ELF-1 (cell line): ENCODE measurements at regions not wholly inside any gene's neighbourhood (a gene's known extent, or its start where the extent isn't known, plus 50 kb on each side); places are given as distances from the start of the nearest gene placed in this dataset.

Experiments used
- DNase-seq: peaks from one replicate; pipeline ENCODE4 v3.0.0-alpha.2; 2016; ENCODE audit warnings: low read depth, low spot score

GRCh38 chr6:67244037-67244436 is 1391.0 kb upstream of the ADGRB3 start:
- no peak for DNase-seq

DNA sequence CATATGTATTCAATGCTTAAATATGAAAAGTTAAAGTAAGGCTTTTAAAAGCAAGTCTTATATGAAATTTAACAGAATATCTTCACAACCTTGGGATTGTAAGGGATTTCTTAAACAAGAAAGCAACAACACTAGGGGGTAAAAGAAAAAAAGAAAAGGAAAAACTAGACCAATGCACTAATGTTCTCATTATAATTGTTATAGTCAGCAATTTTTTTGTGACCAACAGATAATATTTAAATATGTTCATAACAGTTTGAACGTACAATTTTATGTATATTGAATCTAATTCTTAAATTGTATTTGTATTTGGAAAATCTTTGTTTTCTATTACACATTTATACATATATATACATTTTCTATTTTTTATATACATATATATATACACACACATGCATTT is 1397.8 kb upstream of the ADGRB3 start:
- DNase-seq = no peak

DNA sequence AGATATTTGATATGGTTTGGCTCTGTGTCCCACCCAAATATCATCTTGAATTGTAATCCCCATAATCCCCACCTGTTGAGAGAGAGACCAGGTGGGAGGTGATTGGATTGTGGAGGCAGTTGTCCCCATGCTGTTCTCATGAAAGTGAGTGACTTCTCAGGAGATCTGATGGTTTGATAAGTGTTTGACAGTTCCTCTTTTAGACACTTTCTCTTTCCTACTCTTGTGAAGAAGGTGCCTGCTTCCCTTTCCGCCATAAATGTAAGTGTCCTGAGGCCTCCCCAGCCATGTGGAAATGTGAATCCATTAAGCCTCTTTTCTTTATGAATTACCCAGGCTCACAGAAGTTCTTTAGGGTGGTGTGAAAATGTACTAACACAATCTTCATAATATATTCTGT is 1404.0 kb upstream of the ADGRB3 start:
- DNase-seq = no peak

- no peak for DNase-seq
These were observed 1410.1 kb upstream of the ADGRB3 start for GRCh38 chr6:67224989-67225388.

DNA sequence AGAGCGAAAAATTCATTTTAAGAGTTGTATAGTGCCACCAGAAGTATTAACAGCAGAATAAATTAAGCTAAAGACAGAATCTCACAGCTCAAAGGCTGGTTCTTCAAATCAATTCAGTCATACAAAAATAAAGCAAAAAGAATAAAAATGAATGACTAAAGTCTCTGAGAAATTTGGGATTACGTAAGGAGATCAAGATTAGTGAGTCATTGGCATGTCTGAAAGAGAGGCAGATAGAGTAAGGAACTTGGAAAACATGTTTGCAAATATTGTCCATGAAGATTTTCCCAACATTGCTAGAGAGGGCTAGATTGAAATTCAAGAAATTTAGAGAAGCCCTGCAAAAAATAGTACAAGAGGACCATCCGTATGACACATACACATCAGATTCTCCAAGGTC is 1413.9 kb upstream of the ADGRB3 start:
- no peak for DNase-seq

DNA sequence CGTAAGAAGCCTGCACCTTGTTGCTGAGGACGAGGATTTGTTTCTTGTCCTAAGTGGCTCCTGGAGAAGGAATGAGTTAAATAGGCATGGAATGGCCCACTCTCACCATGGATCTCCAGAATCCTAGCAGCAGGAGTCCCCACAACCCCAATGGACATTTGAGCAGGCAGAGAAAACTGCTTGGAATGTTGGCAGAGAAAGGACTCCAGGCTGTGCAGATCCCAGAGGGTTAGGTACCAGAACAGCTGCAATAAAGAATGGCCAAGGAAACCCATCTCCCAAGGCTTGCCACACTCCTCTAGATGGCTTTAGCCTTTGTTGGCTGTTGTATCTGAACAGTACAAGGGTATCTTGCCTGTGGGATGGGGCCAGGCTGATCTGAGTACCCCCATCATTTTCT is 1415.7 kb upstream of the ADGRB3 start:
- DNase-seq = no peak

- no peak for DNase-seq
These were observed 1422.5 kb upstream of the ADGRB3 start for GRCh38 chr6:67212584-67212983.

GRCh38 chr6:67210450-67210849 is 1424.6 kb upstream of the ADGRB3 start:
- no peak for DNase-seq

DNA sequence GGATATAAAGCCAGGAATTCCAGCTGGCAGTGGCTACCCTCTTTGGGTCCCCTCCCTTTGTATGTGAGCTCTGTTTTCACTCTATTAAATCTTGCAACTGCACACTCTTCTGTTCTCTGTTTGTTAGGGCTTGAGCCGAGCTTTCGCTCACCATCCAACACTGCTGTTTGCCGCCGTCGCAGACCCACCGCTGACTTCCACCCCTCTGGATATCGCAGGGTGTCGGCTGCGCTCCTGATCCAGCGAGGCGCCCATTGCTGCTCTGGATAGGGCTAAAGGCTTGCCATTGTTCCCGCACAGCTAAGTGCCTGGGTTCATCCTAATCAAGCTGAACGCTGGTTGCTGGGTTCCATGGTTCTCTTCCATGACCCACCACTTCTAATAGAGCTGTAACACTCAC is 1433.5 kb upstream of the ADGRB3 start:
- no peak for DNase-seq

- no peak for DNase-seq
These were observed 1434.3 kb upstream of the ADGRB3 start for GRCh38 chr6:67200626-67201403.

DNA sequence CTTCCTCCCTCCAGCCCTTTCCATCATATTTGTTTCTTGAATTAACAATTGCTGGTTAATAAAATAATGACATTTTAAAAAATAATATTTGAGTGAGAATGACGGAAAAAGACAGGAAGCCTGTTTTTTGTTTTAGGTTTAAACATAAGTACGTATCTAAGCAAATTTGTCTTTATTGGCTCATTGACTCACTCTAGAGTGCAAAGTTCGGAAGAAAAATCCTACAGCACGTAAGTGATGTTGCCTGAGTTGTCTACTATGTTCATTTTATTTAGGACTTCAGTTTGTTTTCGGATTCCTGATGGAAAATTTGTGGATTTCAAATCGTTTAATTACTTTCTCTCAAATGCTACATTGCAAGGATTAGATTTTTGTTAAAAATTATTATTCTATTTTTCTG is 1435.7 kb upstream of the ADGRB3 start:
- no peak for DNase-seq

GRCh38 chr6:67190733-67191132 is 1444.3 kb upstream of the ADGRB3 start:
- DNase-seq = no peak

DNA sequence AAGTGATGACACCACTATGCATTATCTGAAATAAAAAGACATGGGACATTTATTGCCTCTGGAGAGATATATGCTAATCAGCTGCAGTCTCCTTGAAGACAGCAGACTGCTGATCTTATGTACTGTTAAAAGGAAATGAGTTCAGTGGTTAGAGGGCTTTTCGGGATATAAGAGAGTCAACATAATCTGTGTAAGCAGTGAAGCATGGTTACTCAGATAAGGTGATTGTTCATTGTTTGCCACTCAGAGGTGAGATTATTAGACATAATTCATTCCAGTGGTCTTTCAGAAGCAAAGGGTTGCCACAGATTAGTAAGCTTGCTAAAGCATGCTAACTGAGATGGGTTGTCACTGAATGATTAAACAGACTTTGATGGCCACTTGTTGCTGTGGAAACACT is 1450.7 kb upstream of the ADGRB3 start:
- no peak for DNase-seq

DNA sequence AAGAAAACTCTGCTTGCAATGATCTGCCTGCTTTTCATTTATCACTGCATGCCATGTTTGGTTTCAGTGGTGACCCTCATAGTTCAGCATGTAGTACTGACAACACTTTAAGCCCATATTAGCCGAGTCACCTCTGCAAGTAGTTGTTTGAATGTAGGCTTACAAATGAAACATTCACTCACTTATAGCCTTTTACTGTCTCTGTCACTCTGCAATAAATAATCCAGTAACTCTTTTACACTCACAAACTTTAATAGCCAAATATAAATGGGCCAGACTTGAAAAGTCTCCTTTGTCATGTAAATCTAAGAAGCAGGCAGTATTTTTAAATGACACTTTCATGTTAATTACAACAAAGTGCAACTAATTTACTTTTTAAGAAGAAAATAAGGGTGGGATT is 1460.0 kb upstream of the ADGRB3 start:
- DNase-seq = no peak

- DNase-seq = no peak
These were observed 1458.6 kb upstream of the EYS start for GRCh38 chr6:67165606-67166005.

DNA sequence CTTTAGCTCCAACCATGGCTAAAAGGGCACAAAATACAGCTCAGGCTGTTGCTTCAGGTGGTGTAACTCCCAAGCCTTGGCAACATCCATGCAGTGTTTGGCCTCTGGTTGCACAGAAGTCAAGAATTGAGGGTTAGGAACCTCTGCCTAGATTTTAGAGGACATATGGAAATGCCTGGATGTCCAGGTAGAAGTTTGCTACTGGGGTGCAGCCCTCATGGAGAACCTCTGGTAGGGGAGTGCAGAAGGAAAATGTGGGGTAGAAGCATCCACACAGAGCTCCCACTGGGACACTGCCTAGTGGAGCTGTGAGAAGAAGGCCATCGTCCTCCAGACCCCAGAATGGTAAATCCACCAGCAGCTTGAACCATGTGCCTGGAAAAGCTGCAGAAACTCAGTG is 1453.8 kb upstream of the EYS start:
- no peak for DNase-seq

DNA sequence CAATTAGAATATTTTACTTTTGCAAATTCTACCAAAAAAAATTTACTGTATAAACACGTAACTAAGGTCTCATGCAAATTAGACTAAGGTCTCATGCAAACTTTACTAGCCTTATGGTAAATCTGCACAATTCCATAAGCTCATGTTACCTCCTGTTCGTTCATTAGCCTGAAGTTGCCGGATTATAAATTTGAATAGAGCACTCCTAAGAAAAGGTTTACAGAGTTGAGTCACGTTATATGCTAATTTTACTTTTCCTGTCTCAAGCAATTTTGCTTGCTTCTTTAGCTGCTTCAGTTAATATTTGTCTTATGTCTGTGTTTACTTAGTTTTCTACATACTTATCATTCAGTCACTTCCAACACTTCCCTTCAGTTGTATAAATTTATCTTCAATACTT is 1434.0 kb upstream of the EYS start:
- no peak for DNase-seq

- no peak for DNase-seq
These were observed 1426.9 kb upstream of the EYS start for GRCh38 chr6:67133973-67134372.

GRCh38 chr6:67131827-67132226 is 1424.8 kb upstream of the EYS start:
- DNase-seq = no peak

- DNase-seq = no peak
These were observed 1422.8 kb upstream of the EYS start for GRCh38 chr6:67129780-67130179.

DNA sequence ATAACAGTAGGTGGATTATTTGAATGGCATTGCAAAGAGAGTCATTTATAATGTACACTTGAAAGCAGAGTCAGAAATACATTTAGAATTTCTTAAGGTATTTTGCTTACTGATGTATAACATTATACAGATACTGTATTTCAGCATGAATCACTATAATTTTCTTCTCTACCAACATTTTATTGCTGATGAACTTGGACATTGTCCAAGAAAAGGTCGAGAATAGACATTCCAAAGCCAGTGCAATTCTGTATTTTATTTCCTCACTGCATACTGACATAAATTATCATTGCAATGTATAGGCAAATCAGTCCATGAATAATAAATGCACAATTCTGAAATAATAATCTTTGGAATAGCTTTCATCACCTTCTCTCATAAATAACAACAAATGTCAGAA is 1420.0 kb upstream of the EYS start:
- no peak for DNase-seq

DNA sequence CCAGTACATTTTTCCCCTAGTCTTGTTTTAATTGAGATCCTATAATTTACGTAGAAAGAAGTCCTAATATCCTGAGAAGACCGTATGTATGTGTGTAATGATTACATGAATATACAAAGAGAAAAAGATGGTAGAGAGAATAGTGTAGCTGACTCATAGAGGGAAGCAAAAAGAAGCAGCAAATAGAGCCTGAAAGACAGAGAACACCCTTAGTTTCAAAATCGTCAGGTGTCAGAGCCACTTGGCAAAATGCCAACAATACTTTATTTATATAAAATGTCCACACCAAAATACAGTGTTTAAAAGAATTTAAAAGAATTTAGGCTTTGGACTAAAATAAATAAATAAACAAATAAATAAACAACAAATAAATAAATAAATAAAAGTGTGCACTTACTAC is 1414.1 kb upstream of the EYS start:
- DNase-seq = no peak

DNA sequence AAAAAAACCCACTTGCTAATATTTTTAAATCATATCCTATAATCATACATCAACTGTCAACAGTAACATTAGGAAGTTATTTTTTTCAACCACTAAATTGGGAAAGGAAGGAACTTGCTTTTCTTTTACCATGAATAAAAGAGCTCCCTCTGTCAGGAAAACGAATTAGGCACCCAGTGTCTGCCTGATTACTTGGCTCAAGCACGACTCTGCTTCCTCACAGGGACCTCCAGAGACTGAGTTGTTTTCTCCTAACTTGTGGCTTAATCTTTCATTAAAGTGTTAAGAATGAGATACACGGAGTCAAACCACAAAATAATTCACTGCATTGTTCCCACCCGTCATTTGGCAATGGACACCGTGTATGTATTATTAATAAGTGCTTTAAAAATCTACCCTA is 1405.1 kb upstream of the EYS start:
- no peak for DNase-seq

DNA sequence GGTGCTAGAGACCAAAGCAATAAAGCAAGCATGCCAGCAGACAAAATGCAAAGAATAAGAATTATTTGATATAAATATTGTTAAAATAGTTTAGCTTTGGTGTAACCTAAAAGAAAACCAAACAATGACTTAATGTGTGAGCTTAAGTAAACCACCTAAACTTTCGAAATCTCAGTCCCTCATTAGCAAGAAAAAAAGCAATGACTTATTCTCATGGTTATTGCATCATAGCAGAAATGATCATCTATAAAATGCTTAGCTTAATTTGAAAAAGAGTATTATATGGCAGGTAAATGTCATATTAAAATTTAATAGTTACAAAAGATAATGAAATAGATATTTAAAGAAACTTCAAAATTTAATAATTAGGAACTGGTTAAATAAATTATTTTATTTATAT is 1395.7 kb upstream of the EYS start:
- no peak for DNase-seq
